ENCODE measurements at regions not wholly inside any gene's neighbourhood (a gene's known extent, or its start where the extent isn't known, plus 50 kb on each side); places are given as distances from the start of the nearest gene placed in this dataset.

DNA sequence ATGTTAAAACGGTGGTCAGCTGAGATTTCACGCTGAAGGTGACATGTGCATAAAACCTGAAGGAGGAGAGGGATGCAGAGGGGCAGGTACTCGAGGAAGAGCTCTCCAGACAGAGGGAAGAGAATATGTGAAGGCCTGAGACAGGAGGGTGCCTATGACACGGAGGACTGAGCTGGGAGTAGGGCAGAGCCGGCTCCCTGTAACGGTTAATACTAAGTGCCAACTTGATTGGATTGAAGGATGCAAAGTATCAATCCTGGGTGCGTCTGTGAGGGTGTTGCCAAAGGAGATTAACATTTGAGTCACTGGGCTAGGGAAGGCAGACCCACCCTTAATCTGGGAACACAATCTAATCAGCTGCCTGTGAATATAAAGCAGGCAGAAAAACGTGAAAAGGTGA, 136.2 kb upstream of the SYT6 start:
- TF ChIP-seq, protein P1, sequence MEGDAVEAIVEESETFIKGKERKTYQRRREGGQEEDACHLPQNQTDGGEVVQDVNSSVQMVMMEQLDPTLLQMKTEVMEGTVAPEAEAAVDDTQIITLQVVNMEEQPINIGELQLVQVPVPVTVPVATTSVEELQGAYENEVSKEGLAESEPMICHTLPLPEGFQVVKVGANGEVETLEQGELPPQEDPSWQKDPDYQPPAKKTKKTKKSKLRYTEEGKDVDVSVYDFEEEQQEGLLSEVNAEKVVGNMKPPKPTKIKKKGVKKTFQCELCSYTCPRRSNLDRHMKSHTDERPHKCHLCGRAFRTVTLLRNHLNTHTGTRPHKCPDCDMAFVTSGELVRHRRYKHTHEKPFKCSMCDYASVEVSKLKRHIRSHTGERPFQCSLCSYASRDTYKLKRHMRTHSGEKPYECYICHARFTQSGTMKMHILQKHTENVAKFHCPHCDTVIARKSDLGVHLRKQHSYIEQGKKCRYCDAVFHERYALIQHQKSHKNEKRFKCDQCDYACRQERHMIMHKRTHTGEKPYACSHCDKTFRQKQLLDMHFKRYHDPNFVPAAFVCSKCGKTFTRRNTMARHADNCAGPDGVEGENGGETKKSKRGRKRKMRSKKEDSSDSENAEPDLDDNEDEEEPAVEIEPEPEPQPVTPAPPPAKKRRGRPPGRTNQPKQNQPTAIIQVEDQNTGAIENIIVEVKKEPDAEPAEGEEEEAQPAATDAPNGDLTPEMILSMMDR (IDR thresholded peaks at IDR 0.05 in 2 of 3, conservative IDR thresholded peaks at IDR 0.05 in 1 of 3; ENCODE audit: borderline replicate concordance in 1 of 3, insufficient read depth in 1 of 3, low read depth in 2 of 3, low read length in 2 of 3) = no peak
- TF ChIP-seq POLR2A (IDR thresholded peaks at IDR 0.05; ENCODE audit: borderline replicate concordance, extremely low read depth, insufficient read depth, insufficient read length) (no peak), ZNF274 (IDR thresholded peaks at IDR 0.05; ENCODE audit: low read depth, low read length) (no peak)
